ENCODE measurements at regions not wholly inside any gene's neighbourhood (a gene's known extent, or its start where the extent isn't known, plus 50 kb on each side); places are given as distances from the start of the nearest gene placed in this dataset.
"Not testable (repeated sequence)": the region's sequence is repeated elsewhere in the genome, so short reads cannot be mapped to it uniquely, and the experiment has no call there.

DNA sequence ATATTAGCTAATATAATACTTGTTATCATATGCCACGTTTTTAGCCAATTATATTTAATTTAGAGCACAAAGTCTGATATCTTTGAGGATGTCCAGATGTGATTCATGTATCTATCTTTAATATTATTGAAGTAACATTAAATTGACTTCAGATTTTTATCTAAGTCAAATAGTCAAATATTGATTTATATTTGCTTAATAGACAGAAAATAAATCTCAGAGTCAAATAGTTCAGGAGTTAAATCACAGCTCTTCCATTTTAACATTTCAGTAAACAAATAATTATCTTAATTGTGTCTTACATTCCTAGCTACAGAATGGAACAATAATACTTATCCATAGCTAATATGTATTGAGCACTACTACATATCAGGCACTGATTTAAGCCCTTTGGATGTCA is 379.4 kb upstream of the UBE2E3 start:
- no peak for DNase-seq
- Histone ChIP-seq H3K4me3 (no peak overlapping the region), H3K27ac (no peak overlapping the region), H3K27me3 (no peaks in the 10 kb centered on the region), H3K36me3 (no peaks in the 10 kb centered on the region), H3K9me3 (no peaks in the 10 kb centered on the region), H3K4me1 (no peaks in the 10 kb centered on the region)
- WGBS, 2 donors: 11 to 16% methylated on average over 1 of the region's 1 CpG
- ATAC-seq: no peak
- TF ChIP-seq, protein P1, sequence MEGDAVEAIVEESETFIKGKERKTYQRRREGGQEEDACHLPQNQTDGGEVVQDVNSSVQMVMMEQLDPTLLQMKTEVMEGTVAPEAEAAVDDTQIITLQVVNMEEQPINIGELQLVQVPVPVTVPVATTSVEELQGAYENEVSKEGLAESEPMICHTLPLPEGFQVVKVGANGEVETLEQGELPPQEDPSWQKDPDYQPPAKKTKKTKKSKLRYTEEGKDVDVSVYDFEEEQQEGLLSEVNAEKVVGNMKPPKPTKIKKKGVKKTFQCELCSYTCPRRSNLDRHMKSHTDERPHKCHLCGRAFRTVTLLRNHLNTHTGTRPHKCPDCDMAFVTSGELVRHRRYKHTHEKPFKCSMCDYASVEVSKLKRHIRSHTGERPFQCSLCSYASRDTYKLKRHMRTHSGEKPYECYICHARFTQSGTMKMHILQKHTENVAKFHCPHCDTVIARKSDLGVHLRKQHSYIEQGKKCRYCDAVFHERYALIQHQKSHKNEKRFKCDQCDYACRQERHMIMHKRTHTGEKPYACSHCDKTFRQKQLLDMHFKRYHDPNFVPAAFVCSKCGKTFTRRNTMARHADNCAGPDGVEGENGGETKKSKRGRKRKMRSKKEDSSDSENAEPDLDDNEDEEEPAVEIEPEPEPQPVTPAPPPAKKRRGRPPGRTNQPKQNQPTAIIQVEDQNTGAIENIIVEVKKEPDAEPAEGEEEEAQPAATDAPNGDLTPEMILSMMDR (IDR thresholded peaks at IDR 0.05): no peak
- intact Hi-C loops (cut with DNase I): no loop called here
- FAIRE-seq: no peak

DNA sequence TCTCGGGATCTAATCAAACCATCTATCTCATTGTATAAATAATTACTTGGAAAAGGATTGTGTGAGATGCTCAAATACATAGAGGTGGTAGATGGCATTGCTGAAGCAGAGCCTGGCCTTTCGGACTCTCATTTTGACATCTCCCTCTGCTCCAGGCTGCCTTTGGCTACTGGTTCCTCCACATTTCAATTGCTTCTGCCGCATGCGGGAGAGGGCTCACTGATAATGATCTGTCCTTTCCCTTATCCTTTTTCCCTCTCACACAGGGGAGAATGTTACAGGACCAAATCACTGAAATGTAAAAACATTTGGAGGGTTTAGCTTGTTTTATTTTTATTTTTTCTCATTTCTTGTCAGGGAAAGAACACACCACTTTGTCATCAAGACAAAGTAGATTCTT is 380.6 kb upstream of the UBE2E3 start:
- 67 to 68% methylated on average over 4 of the region's 4 CpGs for WGBS, 2 donors
- DNase-seq (no peak), ATAC-seq (no peak), FAIRE-seq (no peak)
- TF ChIP-seq, protein P1 (IDR thresholded peaks at IDR 0.05): no peak
- intact Hi-C loops (cut with DNase I): no loop called here
- Histone ChIP-seq H3K36me3 (no peaks in the 10 kb centered on the region), H3K4me3 (no peak overlapping the region), H3K27me3 (no peaks in the 10 kb centered on the region), H3K9me3 (no peaks in the 10 kb centered on the region), H3K4me1 (no peaks in the 10 kb centered on the region), H3K27ac (no peak overlapping the region)

GRCh38 chr2:180597179-180597578 is 383.2 kb upstream of the UBE2E3 start:
- Histone ChIP-seq H3K27ac (no peak overlapping the region), H3K36me3 (no peaks in the 10 kb centered on the region), H3K27me3 (no peaks in the 10 kb centered on the region), H3K9me3 (no peaks in the 10 kb centered on the region), H3K4me1 (no peaks in the 10 kb centered on the region), H3K4me3 (no peak overlapping the region)
- DNase-seq: no peak
- no peak for ATAC-seq
- 60 to 77% methylated on average over 2 of the region's 2 CpGs for whole genome bisulfite sequencing, 2 donors
- TF ChIP-seq, protein P1 (IDR thresholded peaks at IDR 0.05): no peak
- FAIRE-seq: no peak
- intact Hi-C loops (cut with DNase I): no loop called here

DNA sequence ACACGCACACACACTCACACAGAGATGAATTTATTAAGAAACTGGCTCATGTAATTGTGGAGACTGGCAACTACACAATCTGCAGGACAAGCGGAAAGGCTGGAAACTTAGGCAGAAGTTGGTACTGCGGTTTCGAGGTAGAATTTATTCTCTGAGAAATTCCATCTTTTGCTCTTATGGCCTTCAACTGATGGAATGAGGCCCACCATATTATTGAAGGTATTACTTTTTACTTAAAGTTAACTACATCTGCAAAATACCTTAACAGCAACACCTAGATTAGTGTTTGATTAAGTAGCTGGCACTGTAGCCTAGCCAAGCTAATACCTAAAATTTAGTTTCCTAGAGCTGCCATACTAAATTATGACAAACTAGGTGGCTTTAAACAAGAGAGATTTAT is 384.0 kb upstream of the UBE2E3 start:
- H3K4me3 ChIP-seq: no peak overlapping the region
- TF ChIP-seq, protein P1 (IDR thresholded peaks at IDR 0.05): no peak
- intact Hi-C loops (cut with DNase I): no loop called here
- no peaks in the 10 kb centered on the region for H3K27me3 ChIP-seq
- FAIRE-seq (no peak), DNase-seq (no peak), ATAC-seq (no peak)
- no peak overlapping the region for H3K27ac ChIP-seq
- H3K36me3 ChIP-seq: no peaks in the 10 kb centered on the region
- H3K9me3 ChIP-seq: no peaks in the 10 kb centered on the region
- 84 to 91% methylated on average over 4 of the region's 4 CpGs for WGBS, 2 donors
- H3K4me1 ChIP-seq: no peaks in the 10 kb centered on the region

DNA sequence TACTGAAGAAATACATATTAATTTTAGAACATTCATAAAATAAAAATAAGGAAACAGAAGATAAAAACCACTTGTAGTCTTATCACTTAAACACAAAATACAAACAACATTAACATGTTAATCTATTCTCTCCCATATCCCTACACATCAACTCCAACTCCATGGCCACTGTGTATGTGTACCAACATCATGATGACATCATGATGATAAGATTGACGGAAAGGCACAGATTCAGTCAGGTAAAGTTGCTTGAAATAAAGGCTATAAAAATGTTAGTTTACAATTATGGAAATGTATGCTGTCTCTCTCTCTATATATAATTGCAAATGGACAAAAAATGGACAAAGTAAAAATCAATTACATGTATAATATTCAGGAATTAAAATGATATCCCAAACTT is 388.5 kb upstream of the UBE2E3 start:
- FAIRE-seq (no peak), ATAC-seq (no peak)
- WGBS, 2 donors: 72 to 78% methylated on average over 1 of the region's 1 CpG

GRCh38 chr2:180591093-180591781 is 389.2 kb upstream of the UBE2E3 start:
- H3K4me1 ChIP-seq; H3K4me3 ChIP-seq; H3K36me3 ChIP-seq; H3K27me3 ChIP-seq; intact Hi-C loops (cut with DNase I); H3K9me3 ChIP-seq; FAIRE-seq; ATAC-seq; H3K27ac ChIP-seq: not testable (repeated sequence)
- DNase-seq: peak in 1 of 6 donors; percentile 17
- 66 to 78% methylated on average over 11 of the region's 11 CpGs for WGBS, 2 donors

More for the DNA sequence above, 388.5 kb upstream of the UBE2E3 start:
- intact Hi-C loops (cut with DNase I): no loop called here
- no peaks in the 10 kb centered on the region for H3K27me3 ChIP-seq
- TF ChIP-seq, protein P1 (IDR thresholded peaks at IDR 0.05): no peak
- H3K4me3 ChIP-seq: no peak overlapping the region
- DNase-seq: no peak
- no peaks in the 10 kb centered on the region for H3K36me3 ChIP-seq
- no peaks in the 10 kb centered on the region for H3K4me1 ChIP-seq
- no peaks in the 10 kb centered on the region for H3K9me3 ChIP-seq
- no peak overlapping the region for H3K27ac ChIP-seq
